Glutamatergic neuron (in vitro differentiated cells): ENCODE measurements at regions not wholly inside any gene's neighbourhood (a gene's known extent, or its start where the extent isn't known, plus 50 kb on each side); places are given as distances from the start of the nearest gene placed in this dataset.

Experiments
- DNase-seq: peaks from one replicate; pipeline ENCODE4 v3.0.0; 2022
- H3K27ac Mint-ChIP-seq: one replicate; pipeline ENCODE4 v1.8.0; 2020; ENCODE audit warnings: mild to moderate bottlenecking, mixed read lengths, inconsistent platforms; ENCODE audit not compliant: unreplicated experiment
- H3K27me3 Mint-ChIP-seq: one replicate; pipeline ENCODE4 v1.8.0; 2020; ENCODE audit warnings: mild to moderate bottlenecking, moderate library complexity, mixed read lengths, inconsistent platforms; ENCODE audit not compliant: unreplicated experiment
- H3K36me3 Mint-ChIP-seq: one replicate; pipeline ENCODE4 v1.8.0; 2020; ENCODE audit warnings: mild to moderate bottlenecking, mixed read lengths, inconsistent platforms; ENCODE audit not compliant: unreplicated experiment
- H3K4me1 Mint-ChIP-seq: one replicate; pipeline ENCODE4 v1.8.0; 2020; ENCODE audit warnings: mild to moderate bottlenecking, low read depth, mixed read lengths, inconsistent platforms; ENCODE audit not compliant: unreplicated experiment
- H3K4me3 Mint-ChIP-seq: one replicate; pipeline ENCODE4 v1.8.0; 2020; ENCODE audit warnings: mild to moderate bottlenecking, mixed read lengths, inconsistent platforms; ENCODE audit not compliant: unreplicated experiment
- H3K9me3 Mint-ChIP-seq: one replicate; pipeline ENCODE4 v1.8.0; 2020; ENCODE audit warnings: mild to moderate bottlenecking, moderate library complexity, mixed read lengths, inconsistent platforms; ENCODE audit not compliant: unreplicated experiment
- CTCF ChIP-seq: fragments of 200-600 bp; sonication (generic); IDR thresholded peaks from one replicate; pipeline ENCODE4 v1.5.0; 2021; ENCODE audit not compliant: partially characterized antibody, unreplicated experiment

GRCh38 chr4:33649471-33649870, 2594.8 kb downstream of the ARAP2 start:
- no peaks in the 10 kb centered on the region for H3K36me3 Mint-ChIP-seq
- DNase-seq: no peak
- no peak overlapping the region for H3K27ac Mint-ChIP-seq
- H3K9me3 Mint-ChIP-seq: peaks cover 1% of the 10 kb centered on the region
- H3K4me1 Mint-ChIP-seq: no peaks in the 10 kb centered on the region
- H3K27me3 Mint-ChIP-seq: no peaks in the 10 kb centered on the region
- TF ChIP-seq CTCF: no peak
- H3K4me3 Mint-ChIP-seq: no peak overlapping the region

DNA sequence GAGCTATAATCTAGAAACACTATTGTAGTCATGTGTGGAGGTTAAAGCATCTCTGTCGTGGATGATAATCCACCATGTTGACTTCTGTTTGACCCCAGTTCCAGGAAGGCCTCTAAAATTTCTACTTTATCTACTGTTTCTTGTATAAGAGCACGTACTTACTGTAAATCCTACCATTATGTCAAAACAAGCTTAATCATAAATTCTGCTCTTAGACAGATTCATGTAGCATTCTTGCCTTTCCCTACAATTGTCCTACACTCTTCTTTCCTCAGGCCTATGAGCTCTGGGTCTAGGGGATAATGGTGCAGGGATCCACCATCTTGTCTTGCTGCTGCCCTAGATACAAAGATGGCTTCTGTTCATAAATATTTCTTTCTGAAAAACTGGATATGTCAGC, 2594.3 kb downstream of the ARAP2 start:
- Mint-ChIP-seq H3K4me1 (no peaks in the 10 kb centered on the region), H3K36me3 (no peaks in the 10 kb centered on the region), H3K9me3 (peaks cover 1% of the 10 kb centered on the region), H3K27ac (no peak overlapping the region), H3K27me3 (no peaks in the 10 kb centered on the region), H3K4me3 (no peak overlapping the region)
- no peak for DNase-seq
- no peak for TF ChIP-seq CTCF

DNA sequence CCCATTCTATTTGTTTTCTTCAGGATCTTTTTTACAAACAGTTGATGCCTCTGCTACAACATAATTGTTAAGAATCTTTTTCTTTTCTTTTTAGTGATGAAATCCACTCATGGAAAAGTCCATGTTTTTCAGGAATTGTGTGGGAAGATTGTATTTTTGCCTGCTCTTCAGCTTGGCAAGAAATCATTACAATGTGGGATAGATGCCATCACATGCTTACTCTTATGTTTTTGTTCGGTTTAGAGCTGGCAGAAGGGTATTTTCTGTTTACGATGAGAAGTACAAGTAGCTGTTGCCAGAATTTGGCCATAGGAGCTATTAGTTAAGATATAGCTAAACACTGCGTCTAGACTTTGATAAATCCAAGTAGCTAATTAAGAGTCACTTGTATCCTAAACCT, 2585.3 kb downstream of the ARAP2 start:
- H3K27ac Mint-ChIP-seq: no peak overlapping the region
- H3K4me1 Mint-ChIP-seq: no peaks in the 10 kb centered on the region
- no peak overlapping the region for H3K4me3 Mint-ChIP-seq
- no peaks in the 10 kb centered on the region for H3K36me3 Mint-ChIP-seq
- no peak for TF ChIP-seq CTCF
- no peak for DNase-seq
- H3K27me3 Mint-ChIP-seq: no peaks in the 10 kb centered on the region
- peaks cover 2% of the 10 kb centered on the region for H3K9me3 Mint-ChIP-seq

- no peak overlapping the region for H3K4me3 Mint-ChIP-seq
- no peaks in the 10 kb centered on the region for H3K4me1 Mint-ChIP-seq
- H3K9me3 Mint-ChIP-seq: peaks cover 2% of the 10 kb centered on the region
- no peak overlapping the region for H3K27ac Mint-ChIP-seq
- TF ChIP-seq CTCF: no peak
- H3K27me3 Mint-ChIP-seq: peaks cover 2% of the 10 kb centered on the region
- peaks cover 5% of the 10 kb centered on the region for H3K36me3 Mint-ChIP-seq
- DNase-seq: no peak
Measured at GRCh38 chr4:33661636-33662035, 2582.7 kb downstream of the ARAP2 start.

DNA sequence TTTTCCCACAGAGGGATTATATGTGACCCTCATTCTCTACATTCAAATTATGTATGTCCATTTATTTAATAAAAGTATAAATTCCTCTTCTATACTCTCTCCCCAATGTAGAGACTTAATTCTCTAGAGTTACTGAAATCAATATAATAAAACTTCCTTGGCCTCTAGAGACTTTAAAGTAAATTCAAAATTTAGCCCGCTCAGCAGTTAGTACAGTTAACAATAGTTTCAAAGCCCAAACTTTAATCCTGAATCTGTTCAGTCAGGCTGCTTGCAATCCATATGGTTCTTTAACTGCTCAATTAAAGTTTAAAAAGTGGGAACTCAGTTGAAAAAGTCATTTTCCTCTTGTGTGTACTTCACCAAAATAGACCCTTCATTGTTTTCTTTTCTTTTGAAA, 2558.4 kb downstream of the ARAP2 start:
- Mint-ChIP-seq H3K4me1 (no peaks in the 10 kb centered on the region), H3K27me3 (no peaks in the 10 kb centered on the region), H3K4me3 (no peak overlapping the region), H3K36me3 (peaks cover 3% of the 10 kb centered on the region), H3K27ac (no peak overlapping the region), H3K9me3 (peaks cover 2% of the 10 kb centered on the region)
- DNase-seq: no peak
- no peak for TF ChIP-seq CTCF
